ENCODE measurements at regions not wholly inside any gene's neighbourhood (a gene's known extent, or its start where the extent isn't known, plus 50 kb on each side); places are given as distances from the start of the nearest gene placed in this dataset.

GRCh38 chr1:229102741-229103391 lies 168.0 kb upstream of the RAB4A start:
- H3K27ac Mint-ChIP-seq: no peak overlapping the region
- no peaks in the 10 kb centered on the region for H3K36me3 Mint-ChIP-seq (ENCODE audit: low read depth)
- no peaks in the 10 kb centered on the region for H3K9me3 Mint-ChIP-seq
- H3K27me3 Mint-ChIP-seq: no peaks in the 10 kb centered on the region
- H3K4me1 Mint-ChIP-seq (ENCODE audit: low read depth): no peaks in the 10 kb centered on the region
- no peak overlapping the region for H3K4me3 Mint-ChIP-seq

GRCh38 chr1:229104654-229105053 lies 166.3 kb upstream of the RAB4A start:
- H3K9me3 Mint-ChIP-seq: no peaks in the 10 kb centered on the region
- H3K4me1 Mint-ChIP-seq (ENCODE audit: low read depth): no peaks in the 10 kb centered on the region
- H3K27me3 Mint-ChIP-seq: no peaks in the 10 kb centered on the region
- H3K36me3 Mint-ChIP-seq (ENCODE audit: low read depth): no peaks in the 10 kb centered on the region
- no peak overlapping the region for H3K4me3 Mint-ChIP-seq
- H3K27ac Mint-ChIP-seq: no peak overlapping the region

GRCh38 chr1:229105109-229105508 lies 165.8 kb upstream of the RAB4A start:
- Mint-ChIP-seq H3K36me3 (ENCODE audit: low read depth) (no peaks in the 10 kb centered on the region), H3K27ac (no peak overlapping the region), H3K9me3 (no peaks in the 10 kb centered on the region), H3K27me3 (no peaks in the 10 kb centered on the region), H3K4me1 (ENCODE audit: low read depth) (no peaks in the 10 kb centered on the region), H3K4me3 (no peak overlapping the region)

GRCh38 chr1:229105822-229106525 lies 164.9 kb upstream of the RAB4A start:
- Mint-ChIP-seq H3K9me3 (no peaks in the 10 kb centered on the region), H3K36me3 (ENCODE audit: low read depth) (no peaks in the 10 kb centered on the region), H3K4me1 (ENCODE audit: low read depth) (no peaks in the 10 kb centered on the region), H3K27me3 (no peaks in the 10 kb centered on the region), H3K4me3 (no peak overlapping the region), H3K27ac (no peak overlapping the region)

GRCh38 chr1:229106526-229107125 lies 164.3 kb upstream of the RAB4A start:
- Mint-ChIP-seq H3K9me3 (no peaks in the 10 kb centered on the region), H3K4me3 (no peak overlapping the region), H3K36me3 (ENCODE audit: low read depth) (no peaks in the 10 kb centered on the region), H3K27ac (no peak overlapping the region), H3K4me1 (ENCODE audit: low read depth) (no peaks in the 10 kb centered on the region), H3K27me3 (no peaks in the 10 kb centered on the region)

GRCh38 chr1:229107304-229107815 lies 163.6 kb upstream of the RAB4A start:
- Mint-ChIP-seq H3K36me3 (ENCODE audit: low read depth) (no peaks in the 10 kb centered on the region), H3K4me3 (no peak overlapping the region), H3K27me3 (no peaks in the 10 kb centered on the region), H3K4me1 (ENCODE audit: low read depth) (no peaks in the 10 kb centered on the region), H3K9me3 (no peaks in the 10 kb centered on the region), H3K27ac (no peak overlapping the region)

- no peak overlapping the region for H3K27ac Mint-ChIP-seq
- no peaks in the 10 kb centered on the region for H3K4me1 Mint-ChIP-seq (ENCODE audit: low read depth)
- no peaks in the 10 kb centered on the region for H3K27me3 Mint-ChIP-seq
- no peaks in the 10 kb centered on the region for H3K36me3 Mint-ChIP-seq (ENCODE audit: low read depth)
- no peaks in the 10 kb centered on the region for H3K9me3 Mint-ChIP-seq
- H3K4me3 Mint-ChIP-seq: no peak overlapping the region
These were observed 162.9 kb upstream of the RAB4A start for GRCh38 chr1:229107972-229108371.

GRCh38 chr1:229108598-229109201 lies 162.2 kb upstream of the RAB4A start:
- H3K9me3 Mint-ChIP-seq: no peaks in the 10 kb centered on the region
- H3K4me1 Mint-ChIP-seq (ENCODE audit: low read depth): no peaks in the 10 kb centered on the region
- H3K4me3 Mint-ChIP-seq: no peak overlapping the region
- H3K27me3 Mint-ChIP-seq: no peaks in the 10 kb centered on the region
- H3K27ac Mint-ChIP-seq: no peak overlapping the region
- H3K36me3 Mint-ChIP-seq (ENCODE audit: low read depth): no peaks in the 10 kb centered on the region

- no peaks in the 10 kb centered on the region for H3K9me3 Mint-ChIP-seq
- no peaks in the 10 kb centered on the region for H3K36me3 Mint-ChIP-seq (ENCODE audit: low read depth)
- H3K4me1 Mint-ChIP-seq (ENCODE audit: low read depth): no peaks in the 10 kb centered on the region
- H3K27ac Mint-ChIP-seq: no peak overlapping the region
- no peaks in the 10 kb centered on the region for H3K27me3 Mint-ChIP-seq
- no peak overlapping the region for H3K4me3 Mint-ChIP-seq
These were observed 161.6 kb upstream of the RAB4A start for GRCh38 chr1:229109320-229109761.

DNA sequence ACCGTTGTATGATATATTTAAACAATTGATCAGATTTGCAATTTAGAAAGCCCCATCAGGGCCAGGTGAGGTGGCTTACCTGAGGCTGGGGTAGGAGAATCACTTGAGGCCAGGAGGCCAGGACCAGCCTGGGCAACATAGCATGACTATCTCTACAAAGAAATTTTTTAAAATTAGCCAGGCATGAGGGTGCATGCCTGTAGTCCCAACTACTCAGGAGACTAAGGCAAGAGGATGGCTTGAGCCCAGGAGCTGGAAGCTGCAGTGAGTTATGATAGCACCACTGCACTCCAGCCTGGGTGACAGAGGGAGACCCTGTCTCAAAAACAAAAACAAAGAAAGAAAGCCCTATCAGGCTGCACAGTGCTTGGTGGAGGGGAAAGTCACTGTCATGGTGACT lies 159.9 kb upstream of the RAB4A start:
- Mint-ChIP-seq H3K36me3 (ENCODE audit: low read depth) (no peaks in the 10 kb centered on the region), H3K4me3 (no peak overlapping the region), H3K27ac (no peak overlapping the region), H3K27me3 (no peaks in the 10 kb centered on the region), H3K9me3 (no peaks in the 10 kb centered on the region), H3K4me1 (ENCODE audit: low read depth) (no peaks in the 10 kb centered on the region)

DNA sequence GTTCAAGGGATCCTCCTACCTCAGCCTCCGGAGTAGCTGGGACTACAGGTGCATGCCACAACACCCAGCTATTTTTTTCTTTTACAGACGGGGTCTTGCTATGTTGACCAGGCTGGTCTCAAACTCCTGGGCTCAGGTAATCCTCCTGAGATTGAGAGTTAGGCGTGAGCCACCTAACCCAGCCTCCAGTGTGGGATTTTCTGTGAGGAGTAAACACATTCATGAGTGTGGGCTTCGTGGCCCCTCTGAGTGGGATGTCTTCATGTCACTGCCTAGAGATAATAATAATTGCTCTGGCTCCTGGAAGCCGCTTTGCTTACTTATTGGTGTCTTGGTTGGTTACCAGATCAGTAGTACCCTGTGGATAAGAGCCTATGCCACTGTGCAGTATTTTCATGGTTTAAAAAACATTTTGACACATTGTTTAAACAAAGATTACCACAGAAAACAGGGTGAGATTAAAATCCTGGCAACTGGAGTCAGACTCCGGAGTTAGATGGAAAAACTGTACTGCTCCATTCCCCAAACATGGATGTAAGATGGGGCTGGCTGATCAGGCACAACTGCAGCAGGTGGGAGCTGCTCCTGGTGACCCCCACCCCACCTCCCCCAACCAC lies 159.1 kb upstream of the RAB4A start:
- H3K36me3 Mint-ChIP-seq (ENCODE audit: low read depth): no peaks in the 10 kb centered on the region
- no peaks in the 10 kb centered on the region for H3K4me1 Mint-ChIP-seq (ENCODE audit: low read depth)
- H3K9me3 Mint-ChIP-seq: no peaks in the 10 kb centered on the region
- H3K4me3 Mint-ChIP-seq: no peak overlapping the region
- H3K27me3 Mint-ChIP-seq: no peaks in the 10 kb centered on the region
- H3K27ac Mint-ChIP-seq: no peak overlapping the region

DNA sequence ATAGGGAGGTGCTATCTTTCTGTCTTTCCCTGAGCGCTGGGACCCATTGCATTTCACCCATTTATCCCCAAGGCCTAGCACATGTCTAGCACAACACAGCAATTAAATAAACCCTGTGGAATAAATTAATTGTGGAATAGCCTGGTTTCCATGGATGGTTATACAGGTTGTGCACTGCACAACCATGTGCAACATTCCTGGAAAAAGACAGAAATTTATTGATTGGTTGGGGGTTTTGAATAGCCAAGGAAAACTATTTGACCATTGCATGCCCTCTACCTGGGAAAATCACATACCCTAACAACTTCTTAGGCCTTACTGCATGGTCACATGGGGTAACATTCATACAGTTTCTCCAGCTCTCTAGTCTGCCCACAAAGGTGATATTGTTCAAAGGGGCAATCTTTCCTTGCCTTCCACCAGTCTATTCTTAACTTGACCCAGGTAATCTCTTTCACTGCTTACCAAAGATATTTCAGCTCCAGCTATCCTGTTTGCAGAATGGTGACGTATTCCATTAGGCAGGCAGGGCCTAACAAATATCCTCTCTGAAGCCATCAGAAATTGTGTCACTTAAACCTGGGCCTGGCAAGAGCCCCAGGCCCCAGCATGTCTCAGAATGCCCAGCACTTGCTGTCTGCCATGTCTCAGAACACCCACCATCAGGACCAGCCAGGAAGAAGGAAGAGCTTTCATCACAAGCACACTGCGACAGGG lies 157.9 kb upstream of the RAB4A start:
- Mint-ChIP-seq H3K36me3 (ENCODE audit: low read depth) (no peaks in the 10 kb centered on the region), H3K4me1 (ENCODE audit: low read depth) (no peaks in the 10 kb centered on the region), H3K4me3 (no peak overlapping the region), H3K27me3 (no peaks in the 10 kb centered on the region), H3K27ac (no peak overlapping the region), H3K9me3 (no peaks in the 10 kb centered on the region)

GRCh38 chr1:229114315-229114714 lies 156.6 kb upstream of the RAB4A start:
- no peaks in the 10 kb centered on the region for H3K36me3 Mint-ChIP-seq (ENCODE audit: low read depth)
- no peaks in the 10 kb centered on the region for H3K27me3 Mint-ChIP-seq
- no peak overlapping the region for H3K27ac Mint-ChIP-seq
- no peaks in the 10 kb centered on the region for H3K9me3 Mint-ChIP-seq
- no peak overlapping the region for H3K4me3 Mint-ChIP-seq
- H3K4me1 Mint-ChIP-seq (ENCODE audit: low read depth): no peaks in the 10 kb centered on the region

DNA sequence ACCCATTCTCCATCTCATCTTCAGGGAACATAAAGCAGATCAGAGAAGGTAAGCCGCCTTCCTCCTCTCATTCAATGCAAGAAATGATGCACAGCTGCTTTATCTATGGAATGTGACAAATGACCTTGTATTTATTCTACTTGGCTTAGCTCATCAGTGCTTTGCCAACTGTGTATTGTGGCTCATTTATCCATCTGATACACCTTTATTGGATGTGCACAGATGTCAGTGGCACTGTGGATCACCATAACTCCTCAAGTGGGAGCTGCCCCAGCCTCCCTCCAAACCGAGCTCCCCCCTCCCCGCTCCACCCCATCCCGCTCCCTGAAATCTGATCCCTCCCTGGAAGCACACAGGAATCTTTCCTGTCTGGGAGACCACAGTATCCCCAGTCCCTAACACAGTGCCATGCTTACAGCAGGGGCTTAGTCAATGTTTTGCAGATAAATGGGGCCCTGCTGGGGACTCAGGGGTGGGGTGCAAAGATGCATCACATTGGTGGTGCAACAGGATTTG lies 156.0 kb upstream of the RAB4A start:
- no peak overlapping the region for H3K27ac Mint-ChIP-seq
- no peak overlapping the region for H3K4me3 Mint-ChIP-seq
- H3K27me3 Mint-ChIP-seq: no peaks in the 10 kb centered on the region
- H3K36me3 Mint-ChIP-seq (ENCODE audit: low read depth): no peaks in the 10 kb centered on the region
- H3K4me1 Mint-ChIP-seq (ENCODE audit: low read depth): no peaks in the 10 kb centered on the region
- H3K9me3 Mint-ChIP-seq: no peaks in the 10 kb centered on the region
